ENCODE measurements at regions not wholly inside any gene's neighbourhood (a gene's known extent, or its start where the extent isn't known, plus 50 kb on each side); places are given as distances from the start of the nearest gene placed in this dataset.

DNA sequence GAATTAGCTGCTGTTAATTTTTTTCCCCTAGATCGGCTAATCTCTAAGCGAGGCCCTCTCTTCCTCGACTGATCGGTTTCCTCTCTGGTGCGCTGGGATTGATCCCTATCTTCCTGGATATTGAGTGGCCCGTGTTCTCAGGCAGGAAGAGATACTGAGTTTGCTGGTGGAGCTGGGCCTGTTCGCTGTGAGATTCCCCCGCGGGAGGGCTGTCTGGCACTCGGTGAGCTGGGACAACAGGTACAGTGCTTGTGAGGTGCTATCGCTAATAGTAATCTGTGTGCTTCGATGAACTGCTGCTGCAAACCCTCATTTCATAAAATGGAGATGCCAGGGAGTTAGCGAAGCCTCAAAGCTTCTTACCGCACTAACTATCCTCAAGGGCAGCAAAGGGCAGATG is 310.3 kb downstream of the NXPE2 start:
- no peak overlapping the region for H3K4me3 ChIP-seq
- intact Hi-C loops (cut with DNase I): no loop called here
- H3K4me1 ChIP-seq: no peaks in the 10 kb centered on the region
- H3K36me3 ChIP-seq: no peaks in the 10 kb centered on the region
- H3K9me3 ChIP-seq: no peaks in the 10 kb centered on the region
- no peak overlapping the region for H3K27ac ChIP-seq
- TF ChIP-seq POLR2AphosphoS5 (IDR thresholded peaks at IDR 0.05; ENCODE audit: insufficient read depth in 1 of 2, low read depth in 1 of 2) (no peak), CTCF (IDR thresholded peaks at IDR 0.05) (no peak), POLR2A (IDR thresholded peaks at IDR 0.05) (no peak)
- H3K27me3 ChIP-seq: no peaks in the 10 kb centered on the region
- DNase-seq (ENCODE audit: extremely low spot score in 2 of 2): no peak

DNA sequence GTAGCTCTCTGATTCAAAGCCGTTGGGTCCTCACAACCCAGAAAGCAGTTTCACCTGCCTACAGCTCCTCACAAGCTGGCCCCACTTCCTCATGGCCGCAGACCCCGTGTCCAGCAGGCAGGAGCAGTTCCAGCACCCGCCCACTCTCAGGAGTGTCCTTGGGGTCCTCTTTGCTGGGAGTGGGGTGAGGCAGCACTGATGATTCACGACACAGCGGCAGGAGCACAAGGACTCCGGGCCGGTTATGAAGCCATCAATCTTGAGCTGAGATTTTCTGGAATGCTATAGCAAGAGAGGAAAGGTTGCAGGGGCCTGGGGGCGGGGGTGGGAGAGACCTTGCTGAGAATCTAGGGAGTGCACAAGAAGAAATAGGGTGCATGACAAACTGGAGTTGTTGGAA is 311.2 kb downstream of the NXPE2 start:
- no peaks in the 10 kb centered on the region for H3K27me3 ChIP-seq
- intact Hi-C loops (cut with DNase I): no loop called here
- H3K27ac ChIP-seq: no peak overlapping the region
- H3K4me3 ChIP-seq: no peak overlapping the region
- no peak for TF ChIP-seq POLR2A (IDR thresholded peaks at IDR 0.05)
- TF ChIP-seq POLR2AphosphoS5 (IDR thresholded peaks at IDR 0.05; ENCODE audit: insufficient read depth in 1 of 2, low read depth in 1 of 2): no peak
- no peak for TF ChIP-seq CTCF (IDR thresholded peaks at IDR 0.05)
- H3K4me1 ChIP-seq: no peaks in the 10 kb centered on the region
- no peaks in the 10 kb centered on the region for H3K9me3 ChIP-seq
- no peaks in the 10 kb centered on the region for H3K36me3 ChIP-seq
- DNase-seq (ENCODE audit: extremely low spot score in 2 of 2): no peak

DNA sequence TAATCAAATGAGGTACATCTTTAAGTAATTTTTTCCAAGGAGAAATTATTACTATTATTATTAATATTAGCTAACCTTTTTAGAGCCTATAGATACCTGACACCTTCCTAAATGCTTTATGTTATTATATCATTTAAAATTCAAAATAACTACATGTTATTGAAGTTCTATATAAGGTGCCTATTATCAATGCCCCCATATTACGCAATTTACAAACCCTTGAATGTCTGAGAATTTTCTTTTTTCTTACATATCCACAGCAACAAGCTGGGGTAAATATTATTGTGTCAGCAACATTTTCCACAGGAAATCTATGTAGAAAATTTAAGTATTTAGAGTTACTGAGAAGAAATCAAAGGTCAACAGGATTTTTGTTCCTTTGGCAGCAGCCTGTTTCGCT is 327.3 kb downstream of the NXPE2 start:
- intact Hi-C loops (cut with DNase I): no loop called here
- H3K36me3 ChIP-seq: no peaks in the 10 kb centered on the region
- H3K27me3 ChIP-seq: no peaks in the 10 kb centered on the region
- H3K9me3 ChIP-seq: no peaks in the 10 kb centered on the region
- no peaks in the 10 kb centered on the region for H3K4me1 ChIP-seq
- TF ChIP-seq CTCF (IDR thresholded peaks at IDR 0.05) (no peak), POLR2AphosphoS5 (IDR thresholded peaks at IDR 0.05; ENCODE audit: insufficient read depth in 1 of 2, low read depth in 1 of 2) (no peak), POLR2A (IDR thresholded peaks at IDR 0.05) (no peak)
- no peak overlapping the region for H3K27ac ChIP-seq
- H3K4me3 ChIP-seq: no peak overlapping the region
- DNase-seq (ENCODE audit: extremely low spot score in 2 of 2): no peak

DNA sequence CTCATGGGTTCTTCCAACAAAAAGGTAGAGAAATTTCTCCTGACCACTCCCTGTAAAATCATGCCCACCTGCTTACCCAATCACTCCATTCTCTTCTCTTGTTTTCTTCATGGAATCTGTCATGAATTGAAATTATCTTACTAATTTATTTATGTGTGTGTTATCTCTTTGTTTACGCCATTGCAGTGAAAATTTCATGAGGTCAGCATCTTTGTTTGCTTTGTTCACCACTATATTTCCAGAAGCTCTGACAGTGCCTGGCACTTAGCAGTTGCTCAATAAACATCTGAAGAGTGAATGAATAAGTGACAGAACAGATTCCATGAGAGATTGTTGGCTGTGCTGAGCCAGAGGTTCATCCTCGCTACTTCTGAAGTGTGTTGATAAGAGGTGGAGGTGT is 329.5 kb downstream of the NXPE2 start:
- no peaks in the 10 kb centered on the region for H3K27me3 ChIP-seq
- intact Hi-C loops (cut with DNase I): no loop called here
- H3K36me3 ChIP-seq: no peaks in the 10 kb centered on the region
- H3K4me3 ChIP-seq: no peak overlapping the region
- no peaks in the 10 kb centered on the region for H3K4me1 ChIP-seq
- no peak for DNase-seq (ENCODE audit: extremely low spot score in 2 of 2)
- no peak for TF ChIP-seq POLR2A (IDR thresholded peaks at IDR 0.05)
- no peak for TF ChIP-seq CTCF (IDR thresholded peaks at IDR 0.05)
- TF ChIP-seq POLR2AphosphoS5 (IDR thresholded peaks at IDR 0.05; ENCODE audit: insufficient read depth in 1 of 2, low read depth in 1 of 2): no peak
- no peak overlapping the region for H3K27ac ChIP-seq
- H3K9me3 ChIP-seq: no peaks in the 10 kb centered on the region

DNA sequence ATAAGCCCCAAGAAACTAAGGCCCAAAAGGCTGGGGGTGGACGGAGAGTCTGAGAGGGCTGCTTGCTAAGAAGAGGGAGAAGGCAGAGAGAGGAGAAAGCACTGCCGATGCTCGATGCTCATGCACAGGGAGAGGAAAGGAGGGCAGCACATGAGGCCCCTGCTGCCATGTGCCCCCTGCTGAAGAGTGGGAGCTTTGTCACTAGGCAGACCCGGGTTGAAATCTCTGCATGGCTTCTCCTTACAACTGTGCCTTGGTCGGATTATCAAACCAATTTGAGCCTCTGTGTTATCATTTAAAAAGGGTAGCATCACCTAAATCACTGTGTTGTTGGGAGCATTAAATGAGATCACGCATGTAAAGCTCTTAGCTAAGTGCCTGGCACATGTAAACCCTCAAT is 330.5 kb downstream of the NXPE2 start:
- Histone ChIP-seq H3K36me3 (no peaks in the 10 kb centered on the region), H3K4me1 (no peaks in the 10 kb centered on the region), H3K9me3 (no peaks in the 10 kb centered on the region), H3K4me3 (no peak overlapping the region), H3K27ac (no peak overlapping the region), H3K27me3 (no peaks in the 10 kb centered on the region)
- no peak for TF ChIP-seq POLR2AphosphoS5 (IDR thresholded peaks at IDR 0.05; ENCODE audit: insufficient read depth in 1 of 2, low read depth in 1 of 2)
- DNase-seq (ENCODE audit: extremely low spot score in 2 of 2): no peak
- intact Hi-C loops (cut with DNase I): no loop called here

DNA sequence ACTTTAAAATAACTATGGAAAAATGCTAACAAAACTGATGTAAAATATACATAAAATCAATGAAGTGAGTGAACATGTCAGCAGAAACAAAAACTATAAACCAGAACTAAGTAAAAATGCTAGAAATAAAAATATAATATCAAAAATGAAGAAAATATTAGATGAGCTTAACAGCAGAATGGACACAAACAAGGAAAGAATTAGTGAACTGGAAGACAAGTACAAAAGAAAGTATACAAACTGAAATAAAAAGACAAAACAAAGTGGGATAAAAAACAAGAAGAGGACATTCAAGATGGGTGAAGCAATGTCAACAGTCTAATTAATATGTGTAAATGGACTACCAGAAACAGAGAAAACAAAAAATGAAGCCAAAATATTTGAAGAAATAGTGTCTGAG is 339.2 kb downstream of the NXPE2 start:
- Histone ChIP-seq H3K27ac (no peak overlapping the region), H3K9me3 (peaks cover 2% of the 10 kb centered on the region), H3K27me3 (no peaks in the 10 kb centered on the region), H3K4me1 (no peaks in the 10 kb centered on the region), H3K36me3 (no peaks in the 10 kb centered on the region), H3K4me3 (no peak overlapping the region)
- TF ChIP-seq POLR2A (IDR thresholded peaks at IDR 0.05): no peak
- TF ChIP-seq CTCF (IDR thresholded peaks at IDR 0.05): no peak
- no peak for TF ChIP-seq POLR2AphosphoS5 (IDR thresholded peaks at IDR 0.05; ENCODE audit: insufficient read depth in 1 of 2, low read depth in 1 of 2)
- intact Hi-C loops (cut with DNase I): no loop called here
- DNase-seq (ENCODE audit: extremely low spot score in 2 of 2): no peak
